Epithelial cell of prostate (primary cell): ENCODE measurements at regions not wholly inside any gene's neighbourhood (a gene's known extent, or its start where the extent isn't known, plus 50 kb on each side); places are given as distances from the start of the nearest gene placed in this dataset.

Experiments used
- DNase-seq: peaks from one replicate; pipeline ENCODE4 v3.0.0-alpha.2; 2011; ENCODE audit warnings: low read depth, low spot score
- H3K27ac ChIP-seq: fragments of 450-650 bp; 2 replicates; pipeline ENCODE4 v1.5.1; 2017; ENCODE audit warnings: mild to moderate bottlenecking

- no peak for DNase-seq
- no peak overlapping the region for H3K27ac ChIP-seq
Observed at GRCh38 chr4:110945600-110945999, 322.7 kb upstream of the PITX2 start.

GRCh38 chr4:110949542-110949941 is 326.7 kb upstream of the PITX2 start:
- DNase-seq = no peak
- H3K27ac ChIP-seq = no peak overlapping the region

GRCh38 chr4:110950731-110951130 is 327.9 kb upstream of the PITX2 start:
- H3K27ac ChIP-seq = no peak overlapping the region
- no peak for DNase-seq

- H3K27ac ChIP-seq = no peak overlapping the region
- no peak for DNase-seq
Observed at GRCh38 chr4:110953191-110953590, 330.3 kb upstream of the PITX2 start.

- no peak for DNase-seq
Observed at GRCh38 chr4:110953898-110954297, 331.0 kb upstream of the PITX2 start.

GRCh38 chr4:110955748-110956147 is 332.9 kb upstream of the PITX2 start:
- H3K27ac ChIP-seq = no peak overlapping the region
- no peak for DNase-seq

More at GRCh38 chr4:110953898-110954297, 331.0 kb upstream of the PITX2 start:
- H3K27ac ChIP-seq = no peak overlapping the region

GRCh38 chr4:110959041-110959643 is 336.3 kb upstream of the PITX2 start:
- H3K27ac ChIP-seq = no peak overlapping the region
- no peak for DNase-seq

GRCh38 chr4:110961066-110961465 is 338.2 kb upstream of the PITX2 start:
- no peak overlapping the region for H3K27ac ChIP-seq
- no peak for DNase-seq

GRCh38 chr4:110962616-110963015 is 339.7 kb upstream of the PITX2 start:
- H3K27ac ChIP-seq = no peak overlapping the region
- no peak for DNase-seq

- H3K27ac ChIP-seq = no peak overlapping the region
- no peak for DNase-seq
Observed at GRCh38 chr4:110963662-110964280, 340.9 kb upstream of the PITX2 start.

GRCh38 chr4:110967936-110968335 is 345.1 kb upstream of the PITX2 start:
- no peak overlapping the region for H3K27ac ChIP-seq
- no peak for DNase-seq

- no peak overlapping the region for H3K27ac ChIP-seq
- DNase-seq = no peak
Observed at GRCh38 chr4:110970642-110971041, 347.8 kb upstream of the PITX2 start.

GRCh38 chr4:110975338-110975737 is 352.5 kb upstream of the PITX2 start:
- DNase-seq = no peak
- H3K27ac ChIP-seq = no peak overlapping the region

GRCh38 chr4:110977554-110977953 is 354.7 kb upstream of the PITX2 start:
- DNase-seq = no peak
- H3K27ac ChIP-seq = no peak overlapping the region

GRCh38 chr4:110978761-110979160 is 355.9 kb upstream of the PITX2 start:
- DNase-seq = no peak
- H3K27ac ChIP-seq = no peak overlapping the region

GRCh38 chr4:110982486-110982885 is 359.6 kb upstream of the PITX2 start:
- H3K27ac ChIP-seq = no peak overlapping the region
- no peak for DNase-seq

GRCh38 chr4:110988722-110989121 is 365.8 kb upstream of the PITX2 start:
- DNase-seq = no peak
- no peak overlapping the region for H3K27ac ChIP-seq

GRCh38 chr4:110989125-110989524 is 366.2 kb upstream of the PITX2 start:
- H3K27ac ChIP-seq = no peak overlapping the region
- DNase-seq = no peak

- H3K27ac ChIP-seq = no peak overlapping the region
- no peak for DNase-seq
Observed at GRCh38 chr4:110994781-110995180, 371.9 kb upstream of the PITX2 start.

GRCh38 chr4:110998320-110998719 is 375.4 kb upstream of the PITX2 start:
- no peak for DNase-seq
- H3K27ac ChIP-seq = no peak overlapping the region

GRCh38 chr4:111011458-111011857 is 388.6 kb upstream of the PITX2 start:
- H3K27ac ChIP-seq = no peak overlapping the region
- no peak for DNase-seq

GRCh38 chr4:111013846-111014245 is 391.0 kb upstream of the PITX2 start:
- H3K27ac ChIP-seq = no peak overlapping the region
- DNase-seq = no peak
